A673 (cell line): ENCODE measurements at regions not wholly inside any gene's neighbourhood (a gene's known extent, or its start where the extent isn't known, plus 50 kb on each side); places are given as distances from the start of the nearest gene placed in this dataset.

Experiments
- BruUV-seq: library from RNA; stranded (reverse); fragments of 400-500 nt; replicated peaks from 2 replicates; lab custom pipeline; 2021; lab: Mats Ljungman, UMichigan
- CTCF ChIA-PET: fragments of 300-600 bp; sonication (Branson Sonifier 250); formaldehyde crosslinking; loops from one replicate; lab custom pipeline; 2022; ENCODE audit warnings: antibody characterized with exemption; lab: Charles Lee
- POLR2A ChIA-PET: fragments of 300-600 bp; sonication (Branson Sonifier 250); formaldehyde crosslinking; loops from one replicate; lab custom pipeline; 2022; ENCODE audit warnings: antibody characterized with exemption; ENCODE audit not compliant: low non-redundant PET; lab: Charles Lee
- DNase-seq: peaks from one replicate; pipeline ENCODE4 v3.0.0-alpha.2; 2015; ENCODE audit warnings: low spot score
- H3K27ac ChIP-seq: fragments of 200-600 bp; sonication (generic); 2 replicates; pipeline ENCODE4 v1.5.1; 2016; ENCODE audit warnings: mixed run types, low read depth, mild to moderate bottlenecking, mixed read lengths, antibody characterized with exemption, low read length; ENCODE audit not compliant: poor library complexity, severe bottlenecking
- H3K27me3 ChIP-seq: fragments of 200-600 bp; sonication (generic); replicated peaks from 2 replicates; pipeline ENCODE4 v1.6.1; 2017; ENCODE audit warnings: mixed run types, low read depth, mild to moderate bottlenecking, mixed read lengths, antibody characterized with exemption, low read length; ENCODE audit not compliant: insufficient read depth, poor library complexity
- H3K36me3 ChIP-seq: fragments of 200-600 bp; sonication (generic); 2 replicates; pipeline ENCODE4 v1.6.1; 2016; ENCODE audit warnings: mixed run types, mild to moderate bottlenecking, mixed read lengths, antibody characterized with exemption, low read length; ENCODE audit not compliant: insufficient read depth, poor library complexity, severe bottlenecking
- H3K4me1 ChIP-seq: fragments of 200-600 bp; sonication (generic); 2 replicates; pipeline ENCODE4 v1.6.1; 2017; ENCODE audit warnings: mixed run types, mild to moderate bottlenecking, mixed read lengths, antibody characterized with exemption, low read length; ENCODE audit not compliant: insufficient read depth, poor library complexity, severe bottlenecking
- H3K4me3 ChIP-seq: fragments of 200-600 bp; sonication (generic); 2 replicates; pipeline ENCODE4 v1.5.1; 2016; ENCODE audit warnings: low read depth, mixed run types, mild to moderate bottlenecking, mixed read lengths, low read length; ENCODE audit not compliant: poor library complexity, severe bottlenecking
- H3K9me3 ChIP-seq: fragments of 200-600 bp; sonication (generic); 2 replicates; pipeline ENCODE4 v1.6.1; 2016; ENCODE audit warnings: mixed run types, low read depth, mild to moderate bottlenecking, mixed read lengths, antibody characterized with exemption, low read length; ENCODE audit not compliant: poor library complexity, severe bottlenecking
- EZH2 ChIP-seq: fragments of 200-600 bp; sonication (generic); IDR thresholded peaks from 2 replicates; pipeline ENCODE4 v1.6.1; 2017; ENCODE audit warnings: borderline replicate concordance, low read depth, mild to moderate bottlenecking, mixed read lengths, antibody characterized with exemption, low read length; ENCODE audit not compliant: poor library complexity, severe bottlenecking
- intact Hi-C: fragments of 100-400 bp; cut with micrococcal nuclease; formaldehyde crosslinking; loops from one replicate; pipeline ENCODE4 v1.10.0; 2022; ENCODE audit not compliant: unreplicated experiment
- TF ChIP-seq, protein P1 (sequence below): fragments of 300-800, 200-600 bp; sonication (generic); conservative IDR thresholded peaks from 2 replicates; pipeline ENCODE4 v1.5.1; 2017; ENCODE audit warnings: low read depth, mild to moderate bottlenecking, antibody characterized with exemption, low read length, moderate library complexity, mixed read lengths

DNA sequence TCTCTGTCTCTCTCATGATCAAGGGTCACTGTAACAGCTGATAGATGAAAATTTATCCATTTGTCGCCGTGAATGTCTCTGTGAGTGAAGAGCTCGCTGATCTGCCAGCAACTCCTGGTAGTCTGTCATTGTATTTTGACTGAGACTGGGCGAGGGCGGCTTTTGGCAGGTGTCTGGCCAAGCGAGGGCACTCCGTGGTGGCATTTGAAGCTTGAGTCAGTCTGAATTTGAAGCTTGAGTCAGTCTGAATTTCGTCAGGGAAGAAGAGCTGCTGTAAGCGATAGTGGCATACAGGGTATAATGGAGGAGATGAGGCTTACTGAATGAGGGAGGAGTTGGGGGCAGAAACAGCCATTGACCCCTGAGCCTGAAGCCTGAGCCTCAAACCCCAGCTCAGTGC, 56.8 kb upstream of the FAM181A start:
- Histone ChIP-seq H3K9me3 (no peaks in the 10 kb centered on the region), H3K4me1 (no peaks in the 10 kb centered on the region), H3K36me3 (no peaks in the 10 kb centered on the region), H3K4me3 (no peak overlapping the region), H3K27me3 (peaks cover 51% of the 10 kb centered on the region), H3K27ac (no peak overlapping the region)
- ChIA-PET CTCF (no interaction called here), POLR2A (no interaction called here)
- intact Hi-C loops, result no loop called here
- DNase-seq, result no peak
- TF ChIP-seq, protein P1, sequence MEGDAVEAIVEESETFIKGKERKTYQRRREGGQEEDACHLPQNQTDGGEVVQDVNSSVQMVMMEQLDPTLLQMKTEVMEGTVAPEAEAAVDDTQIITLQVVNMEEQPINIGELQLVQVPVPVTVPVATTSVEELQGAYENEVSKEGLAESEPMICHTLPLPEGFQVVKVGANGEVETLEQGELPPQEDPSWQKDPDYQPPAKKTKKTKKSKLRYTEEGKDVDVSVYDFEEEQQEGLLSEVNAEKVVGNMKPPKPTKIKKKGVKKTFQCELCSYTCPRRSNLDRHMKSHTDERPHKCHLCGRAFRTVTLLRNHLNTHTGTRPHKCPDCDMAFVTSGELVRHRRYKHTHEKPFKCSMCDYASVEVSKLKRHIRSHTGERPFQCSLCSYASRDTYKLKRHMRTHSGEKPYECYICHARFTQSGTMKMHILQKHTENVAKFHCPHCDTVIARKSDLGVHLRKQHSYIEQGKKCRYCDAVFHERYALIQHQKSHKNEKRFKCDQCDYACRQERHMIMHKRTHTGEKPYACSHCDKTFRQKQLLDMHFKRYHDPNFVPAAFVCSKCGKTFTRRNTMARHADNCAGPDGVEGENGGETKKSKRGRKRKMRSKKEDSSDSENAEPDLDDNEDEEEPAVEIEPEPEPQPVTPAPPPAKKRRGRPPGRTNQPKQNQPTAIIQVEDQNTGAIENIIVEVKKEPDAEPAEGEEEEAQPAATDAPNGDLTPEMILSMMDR, result no peak
- TF ChIP-seq EZH2, result no peak
- BruUV-seq, result no TSS peak

DNA sequence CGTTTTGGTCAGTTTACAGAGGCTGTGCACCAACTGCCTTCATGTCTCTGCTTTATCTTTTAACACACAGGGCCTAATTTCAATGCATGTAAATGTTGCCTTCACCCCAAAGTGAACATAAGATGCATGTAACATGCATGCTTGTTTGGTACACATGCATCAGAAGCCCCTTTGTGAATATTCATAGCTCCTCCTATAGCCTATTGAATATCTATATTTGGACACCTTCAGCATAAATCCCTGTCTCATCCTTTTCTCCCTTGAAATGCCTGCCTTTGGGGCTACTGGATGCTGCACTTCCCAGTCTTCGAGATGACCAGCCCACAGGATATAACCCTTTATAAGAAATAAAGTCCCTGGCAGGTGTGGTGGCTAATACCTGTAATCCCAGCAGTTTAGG, 57.7 kb upstream of the FAM181A start:
- Histone ChIP-seq H3K4me1 (no peaks in the 10 kb centered on the region), H3K4me3 (no peak overlapping the region), H3K9me3 (no peaks in the 10 kb centered on the region), H3K27me3 (peaks cover 51% of the 10 kb centered on the region), H3K27ac (no peak overlapping the region), H3K36me3 (no peaks in the 10 kb centered on the region)
- intact Hi-C loops, result no loop called here
- CTCF ChIA-PET, result no interaction called here
- no peak for TF ChIP-seq EZH2
- TF ChIP-seq, protein P1, result no peak
- POLR2A ChIA-PET, result no interaction called here
- BruUV-seq, result no TSS peak
- DNase-seq, result no peak

DNA sequence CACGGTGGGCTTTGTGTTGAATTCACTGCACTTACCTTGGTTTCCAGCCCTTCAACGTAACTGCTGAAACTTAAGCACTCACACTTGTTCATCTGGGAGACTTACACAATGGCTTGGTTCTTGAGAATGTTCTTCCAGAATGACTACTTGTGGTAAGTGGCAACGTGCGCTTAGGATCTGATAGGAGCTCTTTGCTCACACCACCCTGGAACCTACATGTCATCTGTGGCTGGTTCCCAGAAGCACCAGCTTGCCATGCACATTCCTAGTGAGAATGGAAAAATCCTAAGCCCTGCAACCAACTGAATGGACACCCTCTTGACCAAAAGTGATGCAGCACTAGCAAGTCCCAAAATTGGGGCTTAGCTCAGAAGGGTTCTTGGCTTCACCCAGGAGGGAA, 59.0 kb upstream of the FAM181A start:
- CTCF ChIA-PET, result no interaction called here
- no peak overlapping the region for H3K27ac ChIP-seq

More for the DNA sequence above, 59.0 kb upstream of the FAM181A start:
- POLR2A ChIA-PET, result no interaction called here
- TF ChIP-seq, protein P1, result no peak
- TF ChIP-seq EZH2, result no peak
- Histone ChIP-seq H3K4me1 (no peaks in the 10 kb centered on the region), H3K4me3 (no peak overlapping the region), H3K9me3 (no peaks in the 10 kb centered on the region), H3K27me3 (peaks cover 51% of the 10 kb centered on the region), H3K36me3 (no peaks in the 10 kb centered on the region)
- no TSS peak for BruUV-seq
- intact Hi-C loops, result no loop called here
- no peak for DNase-seq
